GM21619 (cell line): ENCODE measurements at regions not wholly inside any gene's neighbourhood (a gene's known extent, or its start where the extent isn't known, plus 50 kb on each side); places are given as distances from the start of the nearest gene placed in this dataset.

Experiments
- ATAC-seq: cut with Tn5 transposase; IDR thresholded peaks from one replicate; pipeline ENCODE4 v1.9.1; 2021; ENCODE audit not compliant: unreplicated experiment

DNA sequence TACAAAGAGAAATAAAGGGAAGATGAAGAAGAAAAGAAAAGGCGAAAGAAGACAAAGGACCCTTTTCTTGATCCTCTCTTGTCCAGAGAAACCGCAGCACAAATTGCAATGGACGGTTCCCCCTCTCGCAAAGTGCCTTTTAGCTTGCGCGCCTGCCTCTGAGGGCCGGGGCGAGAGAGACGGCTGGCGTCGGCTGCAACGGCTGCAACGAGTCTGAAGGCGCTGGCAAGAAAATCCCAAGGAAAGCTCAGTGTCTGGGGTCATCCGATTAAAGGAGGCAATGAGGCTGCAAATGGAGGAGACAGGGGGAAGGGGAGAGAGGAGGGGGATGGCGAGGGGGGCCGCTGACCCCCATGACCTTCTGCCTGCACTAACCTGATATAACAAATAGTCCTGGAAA is 671.5 kb downstream of the MED13L start:
- no peak for ATAC-seq

DNA sequence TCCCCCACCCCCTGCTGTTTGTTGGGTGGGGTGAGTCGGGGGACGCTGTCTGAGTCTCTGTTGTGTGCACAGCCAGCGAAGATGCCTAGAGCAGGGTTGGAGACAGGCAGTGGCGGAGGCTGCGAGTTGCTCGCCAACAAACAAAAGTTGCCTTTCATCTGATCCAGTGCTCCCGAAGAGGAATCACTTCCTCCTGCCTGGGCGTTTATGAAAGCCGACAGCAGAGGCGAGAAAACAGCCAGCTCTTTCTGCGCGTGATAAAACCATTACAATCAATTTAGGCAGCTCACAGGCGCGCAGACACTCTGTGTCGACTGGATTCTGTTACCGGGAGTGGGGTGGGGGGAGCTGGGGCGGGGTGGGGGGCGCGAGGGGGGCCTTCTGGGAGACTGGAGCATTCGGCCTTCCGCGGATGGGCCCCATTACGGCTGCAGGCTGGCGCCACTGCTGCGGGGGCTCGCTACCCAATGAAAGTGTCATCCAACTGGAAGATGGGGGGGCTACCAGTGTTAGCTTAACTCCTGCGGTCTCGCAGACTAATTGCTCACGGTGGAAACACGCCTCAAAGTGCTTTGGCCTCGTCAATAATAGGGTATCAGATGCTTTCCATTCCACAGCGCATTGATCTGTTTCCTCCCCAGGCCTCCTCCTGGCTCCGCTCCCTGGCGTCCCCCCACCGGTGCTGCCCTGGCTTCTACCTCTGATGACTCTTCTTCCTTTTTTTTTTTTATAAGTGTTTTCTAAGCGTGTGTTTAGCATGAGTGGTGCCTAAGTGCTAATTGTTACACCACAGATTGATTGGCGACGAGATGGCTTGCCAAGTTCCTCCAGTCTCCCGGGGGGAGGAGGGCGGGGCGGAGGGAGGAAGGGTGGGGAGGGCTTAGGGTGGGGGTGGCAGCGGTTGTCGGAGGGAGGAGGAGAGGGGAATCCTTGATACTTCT is 678.4 kb downstream of the MED13L start:
- ATAC-seq = no peak

DNA sequence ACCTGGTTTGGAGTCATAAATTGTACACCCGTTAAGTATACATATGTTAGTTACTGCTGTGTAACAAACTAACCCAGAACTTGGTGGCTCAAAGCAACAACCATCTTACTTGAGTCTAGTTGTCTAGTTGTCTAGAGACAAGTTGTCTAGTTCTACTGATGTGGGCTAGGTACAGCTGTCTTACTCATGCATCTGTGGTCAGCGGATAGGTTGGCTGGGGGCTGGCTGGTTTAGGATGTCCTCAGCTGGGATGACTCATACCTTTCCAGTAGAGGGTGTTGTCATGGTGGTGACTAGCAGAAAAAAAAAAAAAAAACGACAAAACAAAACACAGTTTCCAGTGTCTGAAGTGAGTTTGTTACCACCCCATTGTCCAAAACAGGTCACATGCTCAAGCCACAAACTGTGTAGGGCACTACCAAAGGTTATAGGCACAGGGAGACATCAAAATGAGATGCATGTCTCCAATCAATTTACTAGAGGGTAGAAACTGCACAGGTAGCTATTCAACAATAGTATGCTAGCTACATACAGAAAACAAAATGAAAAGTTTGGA is 680.3 kb downstream of the MED13L start:
- no peak for ATAC-seq

DNA sequence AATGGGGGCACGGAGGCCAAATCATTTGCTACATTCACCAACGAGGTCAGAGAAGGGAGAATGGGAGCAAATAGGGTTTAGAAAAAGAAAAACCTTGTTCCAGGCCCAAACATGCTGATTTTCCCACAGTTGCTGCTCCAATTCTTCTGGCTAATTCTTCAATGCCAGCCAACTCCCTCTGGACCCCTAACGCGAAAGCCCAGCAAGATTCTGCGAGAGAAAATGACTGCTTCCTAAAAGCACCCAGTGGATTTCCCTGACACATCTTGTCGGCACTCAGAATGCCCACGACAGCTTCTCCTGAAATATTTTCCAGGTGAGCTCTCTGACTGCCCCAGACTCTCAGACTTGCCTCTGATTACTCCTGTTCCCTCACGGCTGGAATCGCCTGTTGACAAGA is 689.4 kb downstream of the MED13L start:
- ATAC-seq = no peak

DNA sequence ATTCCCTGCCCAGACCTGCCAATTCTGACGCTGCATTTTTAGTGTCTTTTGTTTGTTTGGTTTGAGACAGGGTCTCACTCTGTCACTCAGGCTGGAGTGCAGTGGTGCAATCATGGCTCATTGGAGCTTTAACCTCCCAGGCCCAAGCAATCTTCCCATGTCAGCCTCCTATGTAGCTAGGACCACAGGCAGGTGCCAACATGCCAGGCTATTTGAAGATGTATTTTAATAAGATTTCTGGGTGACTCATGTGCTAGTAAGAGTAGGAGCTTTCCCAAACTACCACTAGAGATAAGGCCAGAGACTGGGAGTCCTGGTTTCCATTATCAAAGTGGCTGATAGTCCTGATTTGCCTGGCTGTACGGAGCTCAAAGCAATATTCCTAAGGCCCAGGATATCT is 693.3 kb downstream of the MED13L start:
- ATAC-seq = no peak

DNA sequence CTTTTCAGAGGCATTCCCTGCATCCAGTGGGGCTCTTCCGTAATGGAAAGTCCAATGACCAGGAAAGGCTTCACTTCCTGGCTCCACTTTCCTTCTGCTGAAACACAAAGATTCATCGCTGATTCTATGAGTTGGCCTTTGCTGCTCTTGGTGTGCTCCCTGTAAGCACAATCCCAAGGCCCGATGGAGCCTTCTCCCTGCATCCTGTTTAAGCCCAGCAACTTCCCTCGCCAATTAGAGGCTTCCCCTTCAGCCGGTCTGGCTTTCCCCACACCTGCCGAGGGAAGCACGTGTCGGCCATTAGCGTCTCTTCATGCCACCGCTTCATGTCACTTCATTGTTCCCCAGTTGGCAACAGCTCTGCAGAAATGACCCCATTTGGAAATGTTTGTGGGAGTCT is 693.9 kb downstream of the MED13L start:
- ATAC-seq = no peak

DNA sequence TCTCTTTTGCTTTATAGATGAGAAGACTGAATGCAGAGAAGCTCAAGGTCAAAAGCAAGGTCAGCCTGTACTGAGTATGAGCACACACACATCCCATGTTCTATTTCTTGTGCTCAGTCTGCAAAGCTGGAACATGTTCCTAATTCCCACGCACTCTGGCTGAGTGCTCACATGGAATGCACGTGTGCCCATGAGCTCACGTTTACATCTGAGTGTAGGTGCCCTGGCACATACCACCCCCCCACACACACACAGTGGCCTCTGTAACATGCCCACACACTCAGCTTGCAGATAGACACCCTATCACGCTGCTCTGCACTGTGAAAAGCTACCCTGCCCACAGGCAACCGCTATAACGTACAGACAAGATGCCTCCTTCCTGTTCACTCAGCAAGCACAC is 700.1 kb downstream of the MED13L start:
- no peak for ATAC-seq

DNA sequence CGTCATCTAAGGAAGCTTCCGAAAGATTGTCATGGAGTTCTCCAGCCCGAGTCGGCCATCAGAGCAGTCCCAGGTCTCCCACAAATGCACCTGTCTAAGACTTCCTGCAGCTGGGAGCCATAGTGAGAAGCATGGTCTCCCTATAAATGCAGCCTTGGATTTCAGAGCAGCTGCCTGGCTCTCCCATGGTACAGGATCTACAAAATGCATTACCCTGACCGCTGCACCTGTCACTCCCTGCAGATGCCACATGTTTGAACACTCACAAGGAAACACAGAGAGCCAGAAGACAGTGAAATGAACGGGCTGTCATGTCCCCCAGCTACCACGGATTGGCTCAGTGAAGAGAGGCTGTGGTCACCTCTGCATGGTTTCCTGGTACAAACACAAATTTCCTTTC is 702.7 kb downstream of the MED13L start:
- ATAC-seq = no peak

DNA sequence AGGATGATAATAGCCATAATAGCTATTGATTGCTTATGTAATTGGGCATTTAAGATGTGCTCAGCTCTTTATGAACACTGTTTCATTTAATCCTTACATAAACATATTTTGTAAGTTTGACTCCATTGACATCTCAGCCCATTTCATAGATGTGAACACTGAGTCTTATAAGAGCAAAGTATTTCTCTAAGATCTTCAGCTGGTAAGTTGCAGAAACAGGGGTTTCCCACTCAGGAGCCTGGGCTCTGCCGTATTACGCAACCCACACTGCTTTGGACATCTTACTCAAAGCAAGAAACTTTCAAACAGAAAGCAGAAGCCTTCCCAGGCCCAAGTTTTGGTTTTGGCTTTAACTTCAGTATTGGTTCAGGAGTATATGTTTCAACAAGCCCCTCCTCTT is 705.1 kb downstream of the MED13L start:
- peak; percentile 95 for ATAC-seq

DNA sequence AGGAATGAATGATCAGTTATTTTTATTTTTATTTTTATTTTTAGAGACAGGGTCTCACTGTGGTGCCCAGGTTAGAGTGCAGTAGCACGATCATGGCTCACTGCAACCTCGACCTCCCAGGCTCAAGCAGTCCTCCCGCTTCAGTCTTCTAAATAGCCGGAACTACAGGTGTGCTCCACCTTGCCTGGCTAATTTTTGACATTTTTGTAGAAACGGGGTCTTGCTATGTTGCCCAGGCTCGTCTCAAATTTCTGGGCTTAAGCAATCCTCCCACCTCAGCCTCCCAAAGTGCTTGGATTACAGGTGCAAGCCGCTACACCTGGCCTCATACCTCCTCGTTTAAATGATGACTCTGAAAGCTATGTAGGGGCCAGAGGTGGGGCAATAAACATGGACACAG is 706.0 kb downstream of the MED13L start:
- no peak for ATAC-seq

DNA sequence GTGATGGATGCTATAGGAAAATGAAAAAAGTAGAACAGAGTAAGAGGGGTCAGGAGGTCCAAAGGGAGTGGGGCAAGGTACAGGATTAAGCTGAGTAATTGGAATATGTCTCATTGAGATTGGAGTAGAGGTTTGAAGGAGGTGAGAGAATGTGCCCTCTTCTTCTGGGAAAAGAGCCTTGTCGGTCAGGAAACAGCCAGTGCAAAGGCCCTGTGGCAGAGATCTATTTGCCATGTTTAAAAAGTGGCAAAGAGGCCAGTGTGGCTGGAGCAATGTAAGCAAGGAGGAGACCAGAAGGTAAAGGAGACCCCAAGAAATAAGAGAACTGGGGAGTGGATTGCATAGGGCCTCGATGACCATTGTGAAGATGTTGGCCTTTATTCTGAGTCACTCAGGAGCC is 706.5 kb downstream of the MED13L start:
- no peak for ATAC-seq

DNA sequence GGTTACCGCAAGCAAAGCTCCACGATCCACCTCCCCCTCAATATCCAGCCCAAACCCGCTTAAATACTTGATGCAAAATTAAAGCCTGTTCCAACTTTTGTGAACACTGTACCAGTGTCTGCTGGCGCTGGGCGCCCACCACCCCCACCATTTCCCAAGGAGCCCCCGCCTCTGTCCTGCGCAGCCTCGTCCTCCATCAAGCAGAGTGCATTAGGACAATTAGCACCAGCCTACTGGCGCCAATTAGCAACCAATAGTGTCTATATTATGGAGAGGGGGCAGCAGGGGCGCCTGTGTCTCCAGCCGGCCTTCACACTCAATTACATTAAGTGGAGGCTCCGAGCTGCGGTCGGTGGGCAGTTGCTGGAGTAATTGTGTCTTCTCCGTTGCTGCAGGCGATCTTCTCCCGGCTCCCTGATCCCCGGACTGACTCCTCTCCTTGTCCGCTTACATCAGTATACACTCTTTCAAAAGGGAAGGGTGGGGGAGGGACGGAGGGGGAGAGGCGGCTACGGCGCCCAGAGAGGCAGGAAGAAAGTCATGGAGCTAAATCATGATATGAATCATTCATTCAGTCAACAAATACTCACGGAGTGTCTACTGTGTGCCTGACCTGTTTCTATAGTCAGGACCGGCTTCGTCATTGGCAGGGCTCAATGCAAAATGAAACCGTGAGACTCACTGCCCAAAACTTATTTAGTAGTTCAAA is 707.3 kb downstream of the MED13L start:
- no peak for ATAC-seq

DNA sequence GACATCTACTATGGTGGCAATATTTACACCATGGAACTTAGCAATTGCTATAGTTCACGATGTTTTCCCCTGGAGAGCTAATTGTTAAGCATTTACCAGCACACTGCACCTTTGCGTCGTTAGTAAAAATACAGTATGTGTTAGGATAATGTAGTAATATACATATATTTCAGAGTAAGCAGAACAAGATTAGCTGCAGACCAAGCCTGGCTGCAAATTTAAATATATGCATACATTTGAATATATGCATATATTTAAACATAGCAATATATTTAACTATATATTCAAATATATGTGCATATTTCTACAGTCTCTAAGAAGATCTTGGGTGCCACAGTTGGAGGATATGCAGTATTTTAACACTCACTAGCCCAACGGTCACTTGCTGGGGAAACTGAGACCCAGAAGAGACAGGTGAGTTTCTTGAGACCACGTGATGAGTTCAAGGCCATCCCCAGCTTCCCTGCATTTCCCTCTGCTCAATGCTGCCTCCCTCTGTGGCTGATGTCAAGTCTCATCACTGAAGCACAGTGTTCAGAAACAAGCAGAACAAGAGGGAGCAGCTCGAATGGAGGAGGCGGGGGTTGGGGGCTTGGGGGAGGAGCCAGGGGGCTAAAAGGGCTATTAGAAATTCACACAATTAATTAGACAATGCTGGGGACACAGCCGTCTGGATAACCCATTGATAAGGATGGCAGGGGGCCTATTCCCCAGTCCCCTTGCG is 708.0 kb downstream of the MED13L start:
- ATAC-seq = no peak

DNA sequence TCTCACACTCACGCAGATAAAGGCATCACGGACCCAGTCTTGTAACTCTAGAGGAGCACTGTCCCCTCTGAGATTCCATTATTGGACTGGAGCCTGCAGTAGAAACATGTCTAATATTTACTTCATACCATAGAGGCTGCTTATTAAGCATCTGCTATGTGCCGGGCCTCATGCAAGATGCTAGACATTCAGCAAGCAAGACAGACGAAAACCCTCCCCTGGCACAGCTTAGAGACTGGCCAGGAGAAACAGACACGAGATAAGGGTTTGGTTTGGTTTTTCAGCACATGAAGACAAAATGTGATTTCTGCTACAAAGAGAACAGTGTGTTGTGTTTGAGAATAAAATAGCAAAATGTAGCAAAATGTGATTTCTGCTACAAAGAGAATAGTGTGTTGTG is 719.2 kb downstream of the MED13L start:
- ATAC-seq = no peak

DNA sequence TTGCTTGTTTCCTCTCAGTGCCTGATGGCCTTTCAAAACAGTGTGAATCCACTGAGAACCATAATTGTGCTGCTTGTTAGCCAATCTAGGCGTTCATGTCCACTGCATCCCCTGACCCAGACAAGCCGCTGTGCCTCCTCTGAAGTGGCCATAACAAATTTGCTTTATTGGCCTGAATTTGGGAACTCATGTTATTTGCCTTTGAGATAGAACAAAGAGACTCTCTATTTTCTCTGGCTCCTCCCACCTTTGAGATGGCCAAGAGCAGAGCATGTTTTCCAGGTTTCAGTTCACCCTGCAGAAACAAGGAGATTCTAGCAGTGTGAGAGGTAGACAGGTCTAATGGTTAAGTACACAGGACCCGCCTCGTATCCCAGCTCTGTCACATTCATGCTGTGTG is 723.9 kb downstream of the MED13L start:
- ATAC-seq = no peak

DNA sequence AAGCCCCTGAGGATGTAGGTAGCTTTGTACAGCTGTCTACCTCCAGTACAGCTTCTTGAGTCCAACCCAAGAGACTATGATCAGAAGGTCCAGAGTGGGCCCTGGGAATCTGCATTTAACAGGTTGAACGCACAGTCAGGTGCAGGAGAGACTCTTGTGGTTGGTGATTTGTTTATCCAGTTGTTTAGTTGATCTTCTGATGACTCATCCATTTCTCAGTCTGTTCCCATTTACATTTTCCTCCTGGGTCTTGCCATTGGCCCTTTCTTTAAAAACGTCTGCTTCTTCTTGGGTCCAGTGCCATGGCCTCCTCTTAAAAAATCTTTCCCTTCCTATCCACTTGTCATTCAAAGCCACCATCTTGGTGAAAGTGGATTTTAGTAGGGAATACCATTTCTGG is 734.2 kb downstream of the MED13L start:
- no peak for ATAC-seq

DNA sequence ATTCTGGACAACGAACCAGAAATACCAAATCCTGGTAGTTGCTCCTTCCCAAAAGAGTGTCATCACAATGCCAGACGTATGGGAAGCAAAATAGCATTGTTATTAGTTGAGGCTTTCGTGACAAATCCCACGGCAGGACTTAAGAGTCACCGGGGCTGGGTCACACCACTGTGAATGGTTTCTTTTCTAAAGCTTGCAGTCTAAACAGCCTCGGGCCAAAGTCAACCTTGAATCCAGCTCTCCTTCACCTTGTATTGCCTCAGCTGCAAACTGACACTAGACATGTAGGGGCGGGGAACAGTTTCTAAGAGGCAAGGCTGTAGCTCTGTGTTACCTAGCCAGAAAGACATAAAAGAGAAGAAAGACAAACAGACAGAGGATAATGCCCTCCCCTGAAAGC is 734.8 kb downstream of the MED13L start:
- no peak for ATAC-seq

DNA sequence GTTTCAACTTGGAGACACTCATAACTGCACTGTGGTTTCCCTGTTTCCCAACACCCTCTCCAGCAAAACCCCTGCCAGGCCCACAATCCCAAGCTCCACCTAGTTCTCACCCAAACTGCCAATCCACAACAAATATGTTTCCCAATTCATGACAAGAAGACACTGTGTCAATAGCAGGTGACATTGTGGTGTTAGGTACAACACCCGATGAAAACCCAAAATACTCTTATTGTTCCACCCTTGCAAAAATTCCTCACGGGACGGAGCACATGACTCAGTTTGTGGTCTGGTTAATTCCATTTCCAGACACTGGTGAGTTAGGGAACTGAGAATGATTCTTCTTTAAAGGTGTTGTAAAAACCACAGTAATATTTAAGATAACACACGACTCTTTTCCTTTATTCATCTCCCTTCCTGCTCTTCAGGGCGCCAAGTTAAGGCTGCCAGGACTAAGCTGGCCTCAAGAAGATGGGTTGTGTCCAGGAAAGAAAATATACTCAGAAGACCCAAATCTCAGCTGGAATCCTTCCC is 735.5 kb downstream of the MED13L start:
- ATAC-seq = no peak

DNA sequence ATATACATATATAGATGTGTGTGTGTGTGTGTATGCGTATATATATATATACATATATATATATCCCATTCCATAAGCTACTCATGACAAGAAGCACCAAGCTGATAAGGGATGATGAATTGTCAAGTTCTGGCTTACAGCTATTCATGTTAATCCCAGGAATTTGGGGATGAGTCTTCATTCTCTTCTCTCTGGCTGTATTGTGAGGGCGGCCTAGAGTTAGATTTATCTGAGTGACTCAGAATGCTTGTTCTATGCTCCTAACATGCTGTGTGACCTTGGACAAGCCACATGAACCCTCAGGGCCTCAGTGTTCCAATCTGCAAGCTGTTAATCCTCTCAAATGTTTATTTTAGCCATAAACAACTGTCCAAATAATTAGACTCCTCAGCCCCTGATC is 749.0 kb downstream of the MED13L start:
- no peak for ATAC-seq

DNA sequence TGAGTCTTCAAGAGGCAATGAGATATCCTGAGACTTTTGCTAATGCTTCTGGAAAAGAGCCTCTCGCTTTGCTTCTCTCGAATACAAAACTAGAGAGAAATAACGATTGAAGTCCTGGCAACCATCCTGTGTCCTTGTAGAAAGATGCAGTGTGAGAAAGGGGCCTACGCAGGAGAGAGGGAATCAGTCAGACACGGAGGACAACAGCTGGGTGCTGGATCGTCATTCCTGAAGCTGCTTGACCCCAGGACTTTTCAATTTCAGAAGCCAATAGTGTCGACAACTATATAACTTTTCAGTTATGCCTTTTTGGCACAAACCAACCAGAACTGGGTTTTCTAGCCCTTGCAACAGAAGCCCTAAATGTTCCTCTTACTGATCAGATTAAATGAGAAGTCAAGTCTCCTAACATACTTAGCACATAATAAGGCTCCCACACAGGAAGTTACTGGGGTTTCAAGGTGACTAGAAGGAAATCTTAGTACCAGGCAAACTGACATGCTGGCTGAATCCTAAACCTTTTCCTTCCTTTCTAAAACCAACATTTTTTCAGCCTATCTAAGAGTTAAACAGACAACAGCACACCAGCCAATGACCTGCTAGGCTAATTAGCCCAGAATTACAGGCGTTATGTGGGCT is 755.6 kb downstream of the MED13L start:
- no peak for ATAC-seq

DNA sequence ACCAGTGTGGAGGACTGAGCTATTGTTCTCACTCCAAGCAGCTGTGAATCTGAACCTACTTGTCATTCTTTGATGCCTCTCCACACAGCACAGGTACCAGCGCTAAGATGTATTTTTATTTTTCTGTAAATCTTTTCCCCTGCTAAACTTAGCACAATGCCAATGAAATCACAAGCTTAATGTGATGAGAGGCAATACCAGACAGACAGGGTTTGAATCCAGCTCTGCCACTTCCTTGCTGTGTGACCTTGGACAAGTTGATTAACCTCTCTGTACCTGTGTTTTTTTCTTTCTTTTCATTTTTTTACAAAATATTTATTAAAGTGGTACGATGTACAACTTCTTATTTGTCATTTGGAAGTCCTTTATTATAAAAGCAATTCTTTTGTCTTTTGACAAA is 757.6 kb downstream of the MED13L start:
- ATAC-seq = no peak
